H9 (cell line): ENCODE measurements at regions not wholly inside any gene's neighbourhood (a gene's known extent, or its start where the extent isn't known, plus 50 kb on each side); places are given as distances from the start of the nearest gene placed in this dataset.

Experiments used
- DNase-seq: peaks from one replicate; pipeline ENCODE4 v3.0.0-alpha.2; 2017
- H2AFZ ChIP-seq: one replicate; pipeline ENCODE4 v1.6.1; 2013; ENCODE audit warnings: mild to moderate bottlenecking, low read length, control low read depth, moderate library complexity
- H2AK5ac ChIP-seq: 2 replicates; pipeline ENCODE4 v1.6.1; 2013; ENCODE audit warnings: low read length, control low read depth, mixed read lengths; ENCODE audit not compliant: insufficient read length
- H2BK120ac ChIP-seq: one replicate; pipeline ENCODE4 v1.6.1; 2013; ENCODE audit warnings: low read depth, mild to moderate bottlenecking, low read length, control low read depth, inconsistent platforms; ENCODE audit not compliant: poor library complexity, severe bottlenecking
- H2BK12ac ChIP-seq: 2 replicates; pipeline ENCODE4 v1.6.1; 2013; ENCODE audit warnings: low read length, control low read depth, mixed read lengths, low read depth; ENCODE audit not compliant: insufficient read length
- H2BK15ac ChIP-seq: 2 replicates; pipeline ENCODE4 v1.6.1; 2013; ENCODE audit warnings: low read depth, low read length, control low read depth
- H2BK20ac ChIP-seq: one replicate; pipeline ENCODE4 v1.6.1; 2013; ENCODE audit warnings: low read depth, mild to moderate bottlenecking, low read length, control low read depth, inconsistent platforms; ENCODE audit not compliant: poor library complexity, severe bottlenecking
- H2BK5ac ChIP-seq: 2 replicates; pipeline ENCODE4 v1.6.1; 2013; ENCODE audit warnings: low read length, control low read depth, mixed read lengths; ENCODE audit not compliant: insufficient read length
- H3K14ac ChIP-seq: 2 replicates; pipeline ENCODE4 v1.6.1; 2013; ENCODE audit warnings: low read length, control low read depth; ENCODE audit not compliant: insufficient read depth
- H3K18ac ChIP-seq: 2 replicates; pipeline ENCODE4 v1.6.1; 2013; ENCODE audit warnings: low read depth, mild to moderate bottlenecking, mixed read lengths, low read length, control low read depth; ENCODE audit not compliant: insufficient read length
- H3K23ac ChIP-seq: 2 replicates; pipeline ENCODE4 v1.6.1; 2013; ENCODE audit warnings: low read length, control low read depth, mixed read lengths, low read depth; ENCODE audit not compliant: insufficient read length
- H3K23me2 ChIP-seq: 2 replicates; pipeline ENCODE4 v1.6.1; 2013; ENCODE audit warnings: low read depth, mild to moderate bottlenecking, mixed read lengths, low read length, control low read depth; ENCODE audit not compliant: insufficient read length, poor library complexity, severe bottlenecking
- H3K27ac ChIP-seq: 2 replicates; pipeline ENCODE4 v1.5.1; 2013; ENCODE audit warnings: low read length, control low read depth, mixed read lengths, low read depth; ENCODE audit not compliant: insufficient read length
- H3K27me3 ChIP-seq: 2 replicates; pipeline ENCODE4 v1.6.1; 2013; ENCODE audit warnings: low read length, control low read depth, inconsistent platforms; ENCODE audit not compliant: insufficient read depth
- H3K4ac ChIP-seq: 2 replicates; pipeline ENCODE4 v1.6.1; 2013; ENCODE audit warnings: low read depth, mild to moderate bottlenecking, control low read depth, inconsistent platforms, low read length, moderate library complexity
- H3K4me1 ChIP-seq: 2 replicates; pipeline ENCODE4 v1.6.1; 2013; ENCODE audit warnings: low read length, control low read depth, inconsistent platforms; ENCODE audit not compliant: insufficient read depth
- H3K4me2 ChIP-seq: 2 replicates; pipeline ENCODE4 v1.6.1; 2013; ENCODE audit warnings: low read length, control low read depth, mixed read lengths; ENCODE audit not compliant: insufficient read length, insufficient read depth
- H3K56ac ChIP-seq: 2 replicates; pipeline ENCODE4 v1.6.1; 2013; ENCODE audit warnings: low read depth, mild to moderate bottlenecking, mixed read lengths, low read length, control low read depth; ENCODE audit not compliant: insufficient read length
- H3K79me1 ChIP-seq: 2 replicates; pipeline ENCODE4 v1.6.1; 2013; ENCODE audit warnings: low read depth, mild to moderate bottlenecking, moderate library complexity, low read length, control low read depth, inconsistent platforms; ENCODE audit not compliant: insufficient read depth, poor library complexity, severe bottlenecking
- H3K79me2 ChIP-seq: 2 replicates; pipeline ENCODE4 v1.6.1; 2013; ENCODE audit warnings: low read length, control low read depth, inconsistent platforms; ENCODE audit not compliant: insufficient read depth
- H3K9ac ChIP-seq: 2 replicates; pipeline ENCODE4 v1.6.1; 2013; ENCODE audit warnings: low read length, control low read depth, mixed read lengths; ENCODE audit not compliant: insufficient read length; ENCODE audit errors: extremely low read depth
- H3K9me3 ChIP-seq: one replicate; pipeline ENCODE4 v1.6.1; 2013; ENCODE audit warnings: low read depth, low read length, inconsistent platforms; ENCODE audit not compliant: control insufficient read depth
- H3T11ph ChIP-seq: one replicate; pipeline ENCODE4 v1.6.1; 2013; ENCODE audit warnings: mild to moderate bottlenecking, low read length, control low read depth, inconsistent platforms
- H4K20me1 ChIP-seq: one replicate; pipeline ENCODE4 v1.6.1; 2013; ENCODE audit not compliant: control insufficient read depth, insufficient read length, insufficient read depth
- H4K5ac ChIP-seq: 2 replicates; pipeline ENCODE4 v1.6.1; 2013; ENCODE audit warnings: low read depth, mild to moderate bottlenecking, mixed read lengths, low read length, control low read depth; ENCODE audit not compliant: insufficient read length
- H4K8ac ChIP-seq: replicated peaks from 2 replicates; pipeline ENCODE4 v1.6.1; 2013; ENCODE audit warnings: low read length, control low read depth, mixed read lengths, low read depth; ENCODE audit not compliant: insufficient read length
- H4K91ac ChIP-seq: 2 replicates; pipeline ENCODE4 v1.6.1; 2013; ENCODE audit warnings: low read depth, mild to moderate bottlenecking, moderate library complexity, mixed read lengths, low read length, control low read depth; ENCODE audit not compliant: insufficient read length
- H3K27ac Mint-ChIP-seq, 3 experiments: 2 replicates in 2 of 3; 3 replicates in 1 of 3; pipeline ENCODE4 v1.8.0; 2020 to 2021; ENCODE audit warnings: mixed read lengths in 3 of 3, mild to moderate bottlenecking in 1 of 3, moderate library complexity in 1 of 3
- H3K27me3 Mint-ChIP-seq: 2 replicates; pipeline ENCODE4 v1.8.0; 2021; ENCODE audit warnings: low read depth, mild to moderate bottlenecking, moderate library complexity, mixed read lengths
- H3K36me3 Mint-ChIP-seq, 3 experiments: 2 replicates in 2 of 3; 3 replicates in 1 of 3; pipeline ENCODE4 v1.8.0; 2020 to 2021; ENCODE audit warnings: low read depth in 3 of 3, mixed read lengths in 3 of 3; ENCODE audit not compliant: insufficient read depth in 1 of 3
- H3K4me1 Mint-ChIP-seq, 2 experiments: 2 replicates each; pipeline ENCODE4 v1.8.0; 2020; ENCODE audit warnings: mixed read lengths in 2 of 2
- H3K4me3 Mint-ChIP-seq, 2 experiments: 2 replicates in 1 of 2; 3 replicates in 1 of 2; pipeline ENCODE4 v1.8.0; 2020 to 2021; ENCODE audit warnings: mild to moderate bottlenecking in 2 of 2, mixed read lengths in 2 of 2, moderate library complexity in 1 of 2
- H3K9me3 Mint-ChIP-seq, 2 experiments: 2 replicates in 1 of 2; 3 replicates in 1 of 2; pipeline ENCODE4 v1.8.0; 2020; ENCODE audit warnings: mild to moderate bottlenecking in 2 of 2, mixed read lengths in 2 of 2, moderate library complexity in 1 of 2
- WGBS: extraction: QIAGEN DNeasy Blood & Tissue Kit; methylation state at CpG from one replicate; pipeline ENCODE4 v1.1.7; 2013; ENCODE audit warnings: missing lambda C conversion rate, low lambda C conversion rate, mixed read lengths; ENCODE audit not compliant: insufficient read length; ENCODE audit errors: extremely low coverage; 5-methylcytosine and 5-hydroxymethylcytosine counted together
- TF ChIP-seq, protein P1 (sequence below): fragments of 200-600 bp; sonication (generic); conservative IDR thresholded peaks from 3 replicates; pipeline ENCODE4 v1.8.0; 2021; ENCODE audit warnings: antibody characterized with exemption, mild to moderate bottlenecking

- Histone ChIP-seq H3K9ac (no peak overlapping the region), H3K9me3 (no peaks in the 10 kb centered on the region), H3T11ph (no peak overlapping the region), H3K56ac (no peak overlapping the region), H2AFZ (no peak overlapping the region), H3K4ac (no peak overlapping the region), H3K18ac (no peak overlapping the region), H4K5ac (no peak overlapping the region), H2BK120ac (no peak overlapping the region), H3K4me2 (no peak overlapping the region), H3K27ac (no peak overlapping the region), H3K79me2 (no peaks in the 10 kb centered on the region), H4K91ac (no peak overlapping the region), H3K23ac (no peak overlapping the region), H2AK5ac (no peak overlapping the region), H2BK5ac (no peak overlapping the region), H3K27me3 (no peaks in the 10 kb centered on the region), H3K14ac (no peak overlapping the region), H3K4me1 (no peaks in the 10 kb centered on the region; the same call in 1 of the 2 replicates), H3K79me1 (no peaks in the 10 kb centered on the region), H2BK15ac (no peak overlapping the region), H4K8ac (no peak overlapping the region), H2BK20ac (no peak overlapping the region), H4K20me1 (no peaks in the 10 kb centered on the region), H3K23me2 (no peaks in the 10 kb centered on the region), H2BK12ac (no peak overlapping the region)
- no peak overlapping the region; a peak in 1 of 7 replicates for H3K27ac Mint-ChIP-seq
- peaks cover 8% of the 10 kb centered on the region for H3K27me3 Mint-ChIP-seq
- TF ChIP-seq, protein P1, sequence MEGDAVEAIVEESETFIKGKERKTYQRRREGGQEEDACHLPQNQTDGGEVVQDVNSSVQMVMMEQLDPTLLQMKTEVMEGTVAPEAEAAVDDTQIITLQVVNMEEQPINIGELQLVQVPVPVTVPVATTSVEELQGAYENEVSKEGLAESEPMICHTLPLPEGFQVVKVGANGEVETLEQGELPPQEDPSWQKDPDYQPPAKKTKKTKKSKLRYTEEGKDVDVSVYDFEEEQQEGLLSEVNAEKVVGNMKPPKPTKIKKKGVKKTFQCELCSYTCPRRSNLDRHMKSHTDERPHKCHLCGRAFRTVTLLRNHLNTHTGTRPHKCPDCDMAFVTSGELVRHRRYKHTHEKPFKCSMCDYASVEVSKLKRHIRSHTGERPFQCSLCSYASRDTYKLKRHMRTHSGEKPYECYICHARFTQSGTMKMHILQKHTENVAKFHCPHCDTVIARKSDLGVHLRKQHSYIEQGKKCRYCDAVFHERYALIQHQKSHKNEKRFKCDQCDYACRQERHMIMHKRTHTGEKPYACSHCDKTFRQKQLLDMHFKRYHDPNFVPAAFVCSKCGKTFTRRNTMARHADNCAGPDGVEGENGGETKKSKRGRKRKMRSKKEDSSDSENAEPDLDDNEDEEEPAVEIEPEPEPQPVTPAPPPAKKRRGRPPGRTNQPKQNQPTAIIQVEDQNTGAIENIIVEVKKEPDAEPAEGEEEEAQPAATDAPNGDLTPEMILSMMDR: no peak
- no peak overlapping the region for H3K4me3 Mint-ChIP-seq
- WGBS: no CpG with 5 or more reads among the region's 10 CpGs
- no peak for DNase-seq
- H3K4me1 Mint-ChIP-seq: peaks cover 9% of the 10 kb centered on the region in 2 experiments
- H3K9me3 Mint-ChIP-seq: no peaks in the 10 kb centered on the region; a peak in 1 of 5 replicates
- no peaks in the 10 kb centered on the region; a peak in 1 of 7 replicates for H3K36me3 Mint-ChIP-seq
These were observed 265.5 kb upstream of the ISX start for GRCh38 chr22:34800260-34800980.
